Endothelial cell of umbilical vein (primary cell): ENCODE measurements at regions not wholly inside any gene's neighbourhood (a gene's known extent, or its start where the extent isn't known, plus 50 kb on each side); places are given as distances from the start of the nearest gene placed in this dataset.

Source experiments
- BruUV-seq: library from RNA; stranded (reverse); fragments of 400-500 nt; replicated peaks from 2 replicates; lab custom pipeline; 2021; lab: Mats Ljungman, UMichigan
- CTCF ChIA-PET: fragments of 300-600, 350-600 bp; sonication (Branson Sonifier 250); formaldehyde crosslinking; loops from one replicate; lab custom pipeline; 2021; ENCODE audit warnings: antibody characterized with exemption, inconsistent platforms; lab: Charles Lee
- POLR2A ChIA-PET: fragments of 300-600, 350-600 bp; sonication (Branson Sonifier 250); formaldehyde crosslinking; loops from one replicate; lab custom pipeline; 2021; ENCODE audit warnings: antibody characterized with exemption, inconsistent platforms; lab: Charles Lee
- DNase-seq: peaks from one replicate; pipeline ENCODE4 v3.0.0-alpha.2; 2011; ENCODE audit warnings: low read depth, low spot score
- FAIRE-seq: peaks from 2 replicates; lab custom pipeline; 2011; peaks lifted over from hg19 to GRCh38; lab: Jason Lieb, UNC
- H2AFZ ChIP-seq: 2 replicates; pipeline ENCODE4 v1.6.0; 2012; ENCODE audit warnings: low read depth, low read length, control low read depth, inconsistent platforms
- H3K27ac ChIP-seq: 2 replicates; pipeline ENCODE4 v1.5.1; 2011; ENCODE audit warnings: low read depth, mild to moderate bottlenecking, control low read depth, low read length, moderate library complexity; ENCODE audit not compliant: insufficient read depth
- H3K27me3 ChIP-seq, 2 experiments: 2 replicates each; pipeline versions ENCODE4 v1.6.0 to v1.6.1; 2011; ENCODE audit warnings: low read length in 2 of 2, mixed read lengths in 1 of 2; ENCODE audit not compliant: control insufficient read depth in 2 of 2, insufficient read depth in 2 of 2
- H3K36me3 ChIP-seq, 2 experiments: 2 replicates in 1 of 2; 3 replicates in 1 of 2; pipeline ENCODE4 v1.5.1; 2011; ENCODE audit warnings: low read length in 2 of 2, mild to moderate bottlenecking in 1 of 2, moderate library complexity in 1 of 2; ENCODE audit not compliant: control insufficient read depth in 2 of 2, insufficient read depth in 2 of 2; ENCODE audit errors: extremely low read depth in 1 of 2
- H3K4me1 ChIP-seq: 3 replicates; pipeline ENCODE4 v1.5.1; 2011; ENCODE audit warnings: mild to moderate bottlenecking, low read length; ENCODE audit not compliant: control insufficient read depth, insufficient read depth; ENCODE audit errors: extremely low read depth
- H3K4me2 ChIP-seq: 2 replicates; pipeline ENCODE4 v1.6.1; 2011; ENCODE audit warnings: low read length, control low read depth, mixed read lengths; ENCODE audit not compliant: insufficient read depth
- H3K4me3 ChIP-seq, 3 experiments: fragments of 200-600 bp in 1 of 3; sonication (generic), shearing (Covaris generic) in 1 of 3; replicated peaks in 1 of 3; 2 replicates each; pipeline ENCODE4 v1.5.1; 2011 to 2016; ENCODE audit warnings: control low read depth in 3 of 3, low read length in 3 of 3, mild to moderate bottlenecking in 2 of 3, inconsistent platforms in 1 of 3, low read depth in 1 of 3, moderate library complexity in 1 of 3; ENCODE audit not compliant: insufficient read depth in 1 of 3
- H3K79me2 ChIP-seq: 2 replicates; pipeline ENCODE4 v1.6.0; 2012; ENCODE audit warnings: low read length, inconsistent platforms; ENCODE audit not compliant: control insufficient read depth, insufficient read depth
- H3K9ac ChIP-seq: replicated peaks from 2 replicates; pipeline ENCODE3; 2011; ENCODE audit warnings: low read length, control low read depth; ENCODE audit not compliant: insufficient read depth; ENCODE audit errors: extremely low read depth
- H3K9me1 ChIP-seq: replicated peaks from 3 replicates; pipeline ENCODE4 v1.6.0; 2011; ENCODE audit warnings: mild to moderate bottlenecking, low read length; ENCODE audit not compliant: control insufficient read depth, insufficient read depth; ENCODE audit errors: extremely low read depth
- H3K9me3 ChIP-seq: replicated peaks from 2 replicates; pipeline ENCODE4 v1.5.1; 2012; ENCODE audit warnings: low read length, inconsistent platforms; ENCODE audit not compliant: control insufficient read depth, insufficient read depth
- H4K20me1 ChIP-seq: replicated peaks from 2 replicates; pipeline ENCODE3; 2011; ENCODE audit warnings: mild to moderate bottlenecking, low read length; ENCODE audit not compliant: control insufficient read depth, insufficient read depth; ENCODE audit errors: extremely low read depth
- CTCF ChIP-seq, 2 donors: IDR thresholded peaks; 1 replicate in 1 of 2; 2 replicates in 1 of 2; pipeline ENCODE4 v1.5.1; 2011; ENCODE audit warnings: low read length in 2 of 2, mild to moderate bottlenecking in 2 of 2, moderate library complexity in 2 of 2, control low read depth in 1 of 2, inconsistent platforms in 1 of 2, low read depth in 1 of 2; ENCODE audit not compliant: insufficient read depth in 1 of 2; ENCODE audit errors: extremely low read depth in 1 of 2
- EZH2 ChIP-seq: IDR thresholded peaks from 2 replicates; pipeline ENCODE4 v1.6.1; 2012; ENCODE audit warnings: borderline replicate concordance, low read depth, mild to moderate bottlenecking, moderate library complexity, low read length, inconsistent platforms; ENCODE audit not compliant: severe bottlenecking
- FOS ChIP-seq: IDR thresholded peaks from 2 replicates; pipeline ENCODE4 v1.6.1; 2011; ENCODE audit warnings: mild to moderate bottlenecking, low read length, moderate library complexity, borderline replicate concordance; ENCODE audit not compliant: insufficient read depth
- GATA2 ChIP-seq: IDR thresholded peaks from 2 replicates; pipeline ENCODE4 v1.7.0; 2011; ENCODE audit warnings: low read depth, mild to moderate bottlenecking, moderate library complexity, mixed read lengths, low read length; ENCODE audit not compliant: insufficient read length, insufficient read depth
- MYC ChIP-seq: IDR thresholded peaks from one replicate; pipeline ENCODE4 v1.6.1; 2011; ENCODE audit warnings: mild to moderate bottlenecking, low read depth, low read length
- POLR2A ChIP-seq: IDR thresholded peaks from 2 replicates; pipeline ENCODE4 v1.6.1; 2012; ENCODE audit warnings: low read depth, mild to moderate bottlenecking, control low read depth, low read length
- POLR2AphosphoS5 ChIP-seq: IDR thresholded peaks from 2 replicates; pipeline ENCODE4 v1.6.1; 2012; ENCODE audit warnings: low read depth, mild to moderate bottlenecking, control low read depth, low read length, moderate library complexity; ENCODE audit not compliant: insufficient read depth
- dilution Hi-C: fragments of 300-500 bp; cut with MboI; formaldehyde crosslinking; loops from one replicate; pipeline ENCODE4 v1.15.0; 2019; ENCODE audit warnings: low sequenced_read_pairs; ENCODE audit not compliant: extremely low pct_ligation_motif_present
- intact Hi-C: fragments of 100-400 bp; cut with micrococcal nuclease; formaldehyde crosslinking; loops from one replicate; pipeline ENCODE4 v1.10.0; 2022
- TF ChIP-seq, protein P1 (sequence below): IDR thresholded peaks from 2 replicates; pipeline ENCODE4 v1.6.1; 2011; ENCODE audit not compliant: insufficient read depth, insufficient read length

GRCh38 chr11:25317216-25317615, 820.4 kb downstream of the LUZP2 start:
- CTCF ChIA-PET = no interaction called here
- Histone ChIP-seq H3K4me1 (no peaks in the 10 kb centered on the region), H2AFZ (no peak overlapping the region), H3K9me3 (no peaks in the 10 kb centered on the region), H3K27me3 (no peaks in the 10 kb centered on the region), H3K79me2 (no peaks in the 10 kb centered on the region), H4K20me1 (no peaks in the 10 kb centered on the region), H3K27ac (no peak overlapping the region), H3K36me3 (no peaks in the 10 kb centered on the region), H3K9ac (no peak overlapping the region), H3K4me2 (no peak overlapping the region), H3K4me3 (no peak overlapping the region), H3K9me1 (no peaks in the 10 kb centered on the region)
- intact Hi-C loops (no loop called here), dilution Hi-C loops (no loop called here)
- TF ChIP-seq POLR2A (no peak), GATA2 (no peak), EZH2 (no peak), POLR2AphosphoS5 (no peak), CTCF (IDR thresholded peaks at IDR 0.05; ENCODE audit: extremely low read depth in 1 of 2, insufficient read depth in 1 of 2, low read depth in 1 of 2, low read length in 2 of 2) (no peak), MYC (no peak), FOS (no peak)
- TF ChIP-seq, protein P1, sequence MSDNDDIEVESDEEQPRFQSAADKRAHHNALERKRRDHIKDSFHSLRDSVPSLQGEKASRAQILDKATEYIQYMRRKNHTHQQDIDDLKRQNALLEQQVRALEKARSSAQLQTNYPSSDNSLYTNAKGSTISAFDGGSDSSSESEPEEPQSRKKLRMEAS = no peak
- no TSS peak for BruUV-seq
- POLR2A ChIA-PET = no interaction called here
- FAIRE-seq = no peak
- DNase-seq = no peak
